NCI-H2171 treated with DMSO at 0.1 percent for 48 hours (cell line): ENCODE measurements at regions not wholly inside any gene's neighbourhood (a gene's known extent, or its start where the extent isn't known, plus 50 kb on each side); places are given as distances from the start of the nearest gene placed in this dataset.
A peak's percentile ranks its signal among the peaks of the same experiment; 100 is the strongest.

Experiments
- DNase-seq: peaks from one replicate; lab custom pipeline; 2025; lab: John Stamatoyannopoulos, UW

DNA sequence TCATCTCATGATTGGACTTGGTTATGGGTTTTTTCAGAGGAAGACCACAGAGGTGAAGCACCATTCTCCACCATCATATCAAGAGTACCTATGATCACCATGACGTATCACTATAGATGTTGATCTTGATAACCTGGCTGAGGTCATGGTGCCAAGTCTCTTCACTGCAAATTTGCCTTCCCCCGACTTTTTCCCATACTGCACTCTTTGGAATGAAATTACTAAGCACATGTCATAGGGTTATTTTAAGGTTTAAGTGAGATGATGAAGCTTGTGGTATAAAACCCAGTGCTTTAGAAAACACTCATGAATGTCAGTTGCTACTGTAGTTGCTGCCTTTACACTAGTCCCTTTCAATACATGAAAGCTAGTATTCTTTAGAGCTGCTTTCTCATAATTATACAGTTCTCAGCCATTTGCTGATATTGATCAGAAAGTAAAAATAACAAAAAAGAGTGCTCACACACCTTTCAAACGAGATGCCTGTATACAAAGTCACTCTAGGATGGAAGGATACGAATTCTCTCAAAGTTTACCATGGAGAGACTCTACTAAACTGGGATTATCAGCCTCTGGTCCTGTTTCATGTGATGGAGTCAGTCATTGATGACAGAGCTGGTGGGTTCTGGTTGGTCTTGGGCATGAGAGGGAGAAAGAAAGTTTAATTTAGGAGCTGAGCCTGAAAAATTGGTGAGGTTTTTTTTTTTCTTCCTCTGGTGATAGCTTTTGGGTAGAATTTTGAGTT is 228.1 kb downstream of the PRL start:
- DNase-seq, result no peak

DNA sequence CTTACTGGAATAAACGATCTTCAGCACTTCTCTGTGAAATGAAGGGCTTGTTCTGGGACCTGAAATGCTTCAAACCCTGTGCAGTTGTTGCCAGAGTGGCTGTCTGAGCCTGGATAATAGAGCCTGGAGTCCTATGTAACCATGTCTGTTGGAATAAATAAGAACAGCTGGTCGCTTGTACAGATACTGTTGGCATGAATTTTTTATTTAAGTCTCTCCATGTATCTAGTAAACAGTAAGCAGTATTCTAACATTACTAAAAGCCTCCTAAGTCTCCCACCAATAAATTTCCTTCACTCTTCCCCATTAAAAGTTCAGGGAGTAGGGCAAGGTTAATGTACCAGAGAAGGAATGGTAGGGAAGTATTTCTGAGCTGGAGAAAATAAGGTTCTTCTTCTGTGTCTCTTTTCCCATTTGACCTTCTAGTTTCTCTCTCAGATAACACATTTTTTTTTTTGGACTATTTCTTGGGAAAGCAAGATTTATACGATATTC is 227.5 kb downstream of the PRL start:
- peak; percentile 59 for DNase-seq

- no peak for DNase-seq
Measured at GRCh38 chr6:22071270-22072041, 225.4 kb downstream of the PRL start.

- peak; percentile 13 for DNase-seq
Measured at GRCh38 chr6:22072949-22073348, 223.9 kb downstream of the PRL start.

GRCh38 chr6:22073516-22074198 is 223.2 kb downstream of the PRL start:
- DNase-seq, result no peak

GRCh38 chr6:22078288-22078687 is 218.5 kb downstream of the PRL start:
- no peak for DNase-seq

GRCh38 chr6:22078802-22079545 is 217.9 kb downstream of the PRL start:
- DNase-seq, result no peak

DNA sequence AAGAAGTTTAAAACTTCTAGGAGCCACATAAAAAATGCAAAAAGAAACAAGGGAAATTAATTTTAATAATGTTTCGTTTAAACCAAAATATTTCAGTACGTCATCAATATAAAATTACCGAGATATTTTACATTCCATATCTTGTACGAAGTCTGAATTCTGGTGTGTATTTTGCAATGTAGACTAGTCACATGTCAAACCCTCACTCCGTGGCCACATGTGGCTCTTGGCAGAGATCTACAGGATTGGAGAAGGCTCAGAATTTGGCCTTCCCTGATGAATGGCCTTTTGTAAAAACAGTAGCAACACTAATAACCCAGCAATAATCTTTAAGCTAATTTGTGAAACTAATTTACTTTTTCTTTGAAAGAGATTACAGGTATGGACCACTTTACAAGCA is 217.1 kb downstream of the PRL start:
- DNase-seq, result no peak

- DNase-seq, result no peak
Measured at GRCh38 chr6:22081709-22082108, 215.1 kb downstream of the PRL start.

DNA sequence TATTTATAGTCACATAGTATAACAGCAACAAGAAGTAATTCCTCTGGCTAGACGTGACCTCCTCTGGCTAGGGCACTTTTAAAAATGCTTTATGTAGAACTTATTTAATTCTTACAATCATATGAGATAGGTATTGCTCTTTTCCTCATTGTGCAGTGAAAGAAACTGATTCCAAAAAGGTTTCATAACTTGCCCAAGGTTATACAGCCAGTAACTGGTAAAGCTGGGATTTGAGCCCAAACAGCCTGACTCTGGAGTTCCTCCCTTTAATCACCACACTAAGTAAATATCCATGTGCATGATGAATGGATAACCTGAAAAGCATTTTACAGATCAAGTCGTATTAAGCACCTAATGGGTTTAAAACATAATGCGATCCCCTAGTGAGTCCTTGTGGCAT is 214.6 kb downstream of the PRL start:
- DNase-seq, result no peak

DNA sequence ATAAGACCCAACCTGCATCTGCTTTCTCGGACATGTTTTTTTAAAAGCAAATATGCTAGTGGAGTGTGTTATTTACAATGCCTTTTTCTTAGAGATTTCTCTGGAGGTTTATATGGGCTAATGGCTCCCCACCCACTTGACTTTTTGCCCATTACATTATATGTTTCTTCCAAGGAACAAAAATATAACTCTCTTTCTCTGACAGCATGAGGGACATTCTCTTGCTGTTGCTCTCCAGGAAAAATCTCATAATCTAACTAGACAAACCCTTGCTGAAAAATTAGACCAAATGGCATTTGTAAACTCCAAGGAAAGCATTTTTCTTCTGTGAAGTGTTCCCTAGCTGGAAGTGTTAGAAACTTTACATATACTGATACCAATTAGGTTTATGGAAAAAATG is 213.7 kb downstream of the PRL start:
- no peak for DNase-seq

DNA sequence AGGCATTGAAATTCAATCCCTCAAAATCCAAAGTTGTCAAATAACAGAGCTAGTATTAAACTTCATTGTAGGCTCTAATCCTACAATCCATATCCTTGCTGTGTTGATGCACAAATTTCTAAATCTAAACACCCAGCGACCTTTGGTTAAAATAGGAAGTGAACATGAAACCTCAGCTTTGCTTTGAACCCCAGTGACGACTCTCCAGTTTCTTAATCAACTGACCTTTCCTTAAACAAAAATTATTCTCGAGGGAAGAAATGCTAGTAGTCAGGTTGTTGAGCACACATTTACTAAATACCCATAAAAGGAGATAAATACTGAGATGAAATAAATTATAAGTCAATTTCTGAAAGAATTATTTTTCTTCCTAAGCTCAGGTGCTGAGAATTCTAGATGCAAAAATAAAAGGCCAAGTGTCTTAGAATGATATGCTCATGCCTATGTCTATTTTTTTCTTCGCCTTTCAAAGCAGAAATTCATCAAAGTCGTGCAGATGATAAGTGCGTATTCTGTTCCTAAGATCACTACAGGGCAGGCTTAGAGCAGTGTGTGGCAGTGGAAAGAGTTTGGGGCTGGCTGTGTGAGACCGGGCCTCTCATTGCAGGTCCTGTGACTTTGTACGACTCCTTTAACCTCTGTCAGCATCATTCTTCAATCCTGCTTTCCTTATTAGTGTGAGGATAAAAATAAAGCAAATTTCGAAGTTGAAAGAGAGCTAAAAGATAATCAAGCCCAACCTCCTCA is 208.7 kb downstream of the PRL start:
- DNase-seq, result no peak

DNA sequence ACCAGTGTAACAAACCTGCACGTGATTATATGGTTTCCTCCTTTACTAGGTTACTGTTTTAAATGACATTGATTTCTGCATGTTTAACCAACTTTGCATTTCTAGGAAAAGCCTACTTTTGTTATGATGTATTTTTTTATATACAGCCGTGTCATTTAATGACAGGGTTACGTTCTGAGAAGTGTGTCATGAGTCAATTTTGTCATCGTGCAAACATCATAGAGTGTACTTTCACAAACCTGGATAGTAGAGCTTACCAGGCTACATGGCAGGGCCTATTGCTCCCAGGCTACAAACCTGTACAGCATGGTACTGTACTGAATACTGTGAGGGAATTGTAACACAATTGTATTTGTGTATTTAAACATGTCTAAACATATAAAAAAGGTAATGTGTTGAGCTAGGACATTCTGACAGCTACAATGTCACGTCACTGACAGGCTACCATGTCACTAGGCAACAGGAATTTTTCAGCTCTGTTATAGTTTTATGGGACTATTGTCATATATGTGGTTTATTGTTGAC is 205.3 kb downstream of the PRL start:
- no peak for DNase-seq

DNA sequence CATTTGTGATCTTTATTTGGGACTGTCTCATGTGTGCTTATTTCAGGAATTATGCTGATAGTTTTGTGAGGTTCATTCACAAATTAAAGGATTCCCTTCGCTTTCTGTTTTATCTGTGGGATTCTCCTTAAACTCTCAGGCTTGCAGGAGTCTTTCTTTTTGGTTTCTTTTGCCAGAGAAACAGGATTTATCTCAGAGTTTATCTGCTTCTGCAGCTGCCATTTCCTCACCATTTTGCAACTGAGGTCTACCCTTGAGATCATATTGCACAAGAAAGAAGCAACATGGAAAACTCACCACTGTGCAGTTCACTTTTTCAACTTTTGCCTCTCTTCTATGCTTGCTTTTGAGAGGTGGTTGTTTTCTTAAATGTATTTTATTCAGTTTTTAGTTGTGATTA is 201.0 kb downstream of the PRL start:
- no peak for DNase-seq

GRCh38 chr6:22098601-22099031 is 198.2 kb downstream of the PRL start:
- peak; percentile 83 for DNase-seq

GRCh38 chr6:22099231-22099630 is 197.6 kb downstream of the PRL start:
- peak; percentile 93 for DNase-seq

GRCh38 chr6:22099923-22100322 is 196.9 kb downstream of the PRL start:
- DNase-seq, result no peak

- DNase-seq, result no peak
Measured at GRCh38 chr6:22101163-22101562, 195.7 kb downstream of the PRL start.

GRCh38 chr6:22102671-22103070 is 194.2 kb downstream of the PRL start:
- DNase-seq, result no peak

GRCh38 chr6:22106451-22106850 is 190.4 kb downstream of the PRL start:
- peak; percentile 35 for DNase-seq

DNA sequence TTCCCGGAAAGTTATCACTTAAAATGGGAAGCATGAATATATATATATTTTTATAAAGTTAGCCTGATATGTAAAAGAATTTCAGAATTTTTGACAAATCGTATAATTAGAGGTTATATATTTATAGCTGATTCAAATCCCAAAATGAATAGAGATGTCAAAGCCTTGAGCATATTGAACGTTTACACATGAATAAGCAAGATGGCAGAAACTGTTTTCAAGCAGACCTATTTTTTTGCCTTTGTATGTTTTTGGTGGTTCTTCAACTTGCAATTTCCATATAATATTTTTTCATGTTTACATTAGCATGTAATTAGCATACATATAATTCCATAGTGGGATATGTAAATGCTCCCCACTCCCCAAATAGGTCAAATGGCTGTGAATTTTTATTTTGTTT is 189.9 kb downstream of the PRL start:
- peak; percentile 53 for DNase-seq
